GM23338 (cell line): ENCODE measurements at regions not wholly inside any gene's neighbourhood (a gene's known extent, or its start where the extent isn't known, plus 50 kb on each side); places are given as distances from the start of the nearest gene placed in this dataset.

Experiments
- ATAC-seq: fragments of 200-7000 bp; cut with Tn5 transposase; 3 replicates; pipeline ENCODE4 v1.9.1; 2020
- DNase-seq: peaks from one replicate; pipeline ENCODE4 v3.0.0-alpha.2; 2015; ENCODE audit warnings: low spot score
- H2AFZ ChIP-seq: fragments of 200-600 bp; sonication (generic); 2 replicates; pipeline ENCODE4 v1.8.0; 2016; ENCODE audit warnings: antibody characterized with exemption, mild to moderate bottlenecking, moderate library complexity
- H3F3A ChIP-seq: fragments of 200-600 bp; sonication (generic); replicated peaks from 2 replicates; pipeline ENCODE4 v1.8.0; 2017; ENCODE audit warnings: antibody characterized with exemption, mixed run types, low read depth
- H3K27ac ChIP-seq: fragments of 200-600 bp; sonication (generic); 2 replicates; pipeline ENCODE4 v1.6.1; 2016; ENCODE audit warnings: low read depth
- H3K27me3 ChIP-seq: fragments of 200-600 bp; sonication (generic); 2 replicates; pipeline ENCODE4 v1.8.0; 2016; ENCODE audit warnings: mild to moderate bottlenecking, mixed run types, moderate library complexity; ENCODE audit not compliant: insufficient read depth
- H3K36me3 ChIP-seq: fragments of 200-600 bp; sonication (generic); 2 replicates; pipeline ENCODE4 v1.8.0; 2016; ENCODE audit warnings: mild to moderate bottlenecking; ENCODE audit not compliant: insufficient read depth
- H3K4me1 ChIP-seq: fragments of 200-600 bp; sonication (generic); 2 replicates; pipeline ENCODE4 v1.8.0; 2016; ENCODE audit warnings: mild to moderate bottlenecking, moderate library complexity; ENCODE audit not compliant: insufficient read depth
- H3K4me2 ChIP-seq: fragments of 200-600 bp; sonication (generic); 2 replicates; pipeline ENCODE4 v1.7.1; 2017; ENCODE audit warnings: mixed run types
- H3K4me3 ChIP-seq: fragments of 200-600 bp; sonication (generic); 2 replicates; pipeline ENCODE4 v1.6.1; 2016; ENCODE audit warnings: mixed run types
- H3K79me2 ChIP-seq: fragments of 200-600 bp; sonication (generic); replicated peaks from 2 replicates; pipeline ENCODE4 v1.8.0; 2017; ENCODE audit warnings: mild to moderate bottlenecking; ENCODE audit not compliant: insufficient read depth
- H3K9me2 ChIP-seq: fragments of 200-600 bp; sonication (generic); 2 replicates; pipeline ENCODE4 v1.8.0; 2017; ENCODE audit not compliant: insufficient read depth
- H4K20me1 ChIP-seq: fragments of 200-600 bp; sonication (generic); replicated peaks from 2 replicates; pipeline ENCODE4 v1.8.0; 2017; ENCODE audit warnings: mild to moderate bottlenecking; ENCODE audit not compliant: insufficient read depth
- H3K27ac Mint-ChIP-seq: 2 replicates; pipeline ENCODE4 v1.8.0; 2020; ENCODE audit warnings: inconsistent platforms, mild to moderate bottlenecking, moderate library complexity, mixed read lengths
- H3K27me3 Mint-ChIP-seq: 3 replicates; pipeline ENCODE4 v1.8.0; 2022; ENCODE audit warnings: low read depth, mild to moderate bottlenecking, moderate library complexity, mixed read lengths, inconsistent platforms; ENCODE audit not compliant: insufficient read depth, poor library complexity
- H3K36me3 Mint-ChIP-seq: 3 replicates; pipeline ENCODE4 v1.8.0; 2021; ENCODE audit warnings: low read depth, mild to moderate bottlenecking, inconsistent platforms, moderate library complexity, mixed read lengths
- H3K4me1 Mint-ChIP-seq: 3 replicates; pipeline ENCODE4 v1.8.0; 2020; ENCODE audit warnings: mild to moderate bottlenecking, inconsistent platforms, mixed read lengths
- H3K4me3 Mint-ChIP-seq: 3 replicates; pipeline ENCODE4 v1.8.0; 2021; ENCODE audit warnings: moderate library complexity, mild to moderate bottlenecking, inconsistent platforms, mixed read lengths
- H3K9me3 Mint-ChIP-seq: 3 replicates; pipeline ENCODE4 v1.8.0; 2020; ENCODE audit warnings: moderate library complexity, mild to moderate bottlenecking, inconsistent platforms, mixed read lengths
- EZH2 ChIP-seq: fragments of 200-600 bp; sonication (generic); IDR thresholded peaks from one replicate; pipeline ENCODE4 v1.8.0; 2017; ENCODE audit warnings: antibody characterized with exemption, mild to moderate bottlenecking, low read depth; ENCODE audit not compliant: unreplicated experiment
- EZH2phosphoT487 ChIP-seq: fragments of 200-600 bp; sonication (generic); IDR thresholded peaks from one replicate; pipeline ENCODE4 v1.8.1; 2018; ENCODE audit warnings: antibody characterized with exemption; ENCODE audit not compliant: unreplicated experiment
- JUNB ChIP-seq: IDR thresholded peaks from one replicate; pipeline ENCODE4 v1.6.1; 2016; ENCODE audit warnings: antibody characterized with exemption; ENCODE audit not compliant: unreplicated experiment
- NANOG ChIP-seq: IDR thresholded peaks from 2 replicates; pipeline ENCODE4 v1.6.1; 2016; ENCODE audit warnings: antibody characterized with exemption, borderline replicate concordance
- ZNF114 ChIP-seq: fragments of 250-450 bp; sonication (Bioruptor Pico); IDR thresholded peaks from 2 replicates; pipeline ENCODE4 v1.5.0; 2020; ENCODE audit warnings: mild to moderate bottlenecking, moderate library complexity
- ZNF462 ChIP-seq: fragments of 250-450 bp; sonication (Bioruptor Pico); IDR thresholded peaks from 2 replicates; pipeline ENCODE4 v1.5.0; 2020; ENCODE audit warnings: mild to moderate bottlenecking, moderate library complexity
- TF ChIP-seq, protein P1 (sequence below), 2 experiments: fragments of 200-600 bp in 1 of 2; sonication (generic) in 1 of 2; conservative IDR thresholded peaks; 2 replicates each; pipeline versions ENCODE4 v1.5.1 to v1.6.1; 2016 to 2017; ENCODE audit warnings: antibody characterized with exemption in 2 of 2, low read depth in 2 of 2, mild to moderate bottlenecking in 2 of 2, moderate library complexity in 1 of 2
- TF ChIP-seq, protein P2 (sequence below): IDR thresholded peaks from one replicate; pipeline ENCODE4 v1.6.1; 2018; ENCODE audit warnings: antibody characterized with exemption; ENCODE audit not compliant: unreplicated experiment

DNA sequence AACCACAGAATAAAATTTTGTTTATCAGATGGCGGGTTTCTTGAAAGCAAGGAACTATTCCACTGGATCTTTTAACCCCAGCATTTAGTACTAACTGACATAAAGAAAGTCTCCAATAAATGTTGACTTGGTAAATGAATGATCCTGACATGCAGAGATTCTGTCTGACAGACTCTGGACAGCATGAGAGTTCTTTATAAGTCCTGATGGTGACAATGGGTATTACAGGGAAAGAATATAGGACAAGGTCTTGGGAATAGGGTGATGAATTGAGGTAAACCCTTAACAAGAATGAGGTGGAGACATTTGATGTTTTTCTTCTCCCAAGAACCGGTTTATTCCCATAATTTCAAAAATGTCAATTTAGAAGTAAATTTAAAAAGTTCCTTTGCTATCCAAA, 453.9 kb downstream of the TUSC1 start:
- H3K36me3 Mint-ChIP-seq = peaks cover 32% of the 10 kb centered on the region
- no peak overlapping the region for H3K27ac ChIP-seq
- H3K4me2 ChIP-seq = no peak overlapping the region
- ATAC-seq = no peak
- H3K79me2 ChIP-seq = no peaks in the 10 kb centered on the region
- peaks cover 29% of the 10 kb centered on the region for H3K9me3 Mint-ChIP-seq
- no peaks in the 10 kb centered on the region for H4K20me1 ChIP-seq
- H3K4me1 ChIP-seq = no peaks in the 10 kb centered on the region
- TF ChIP-seq, protein P1, sequence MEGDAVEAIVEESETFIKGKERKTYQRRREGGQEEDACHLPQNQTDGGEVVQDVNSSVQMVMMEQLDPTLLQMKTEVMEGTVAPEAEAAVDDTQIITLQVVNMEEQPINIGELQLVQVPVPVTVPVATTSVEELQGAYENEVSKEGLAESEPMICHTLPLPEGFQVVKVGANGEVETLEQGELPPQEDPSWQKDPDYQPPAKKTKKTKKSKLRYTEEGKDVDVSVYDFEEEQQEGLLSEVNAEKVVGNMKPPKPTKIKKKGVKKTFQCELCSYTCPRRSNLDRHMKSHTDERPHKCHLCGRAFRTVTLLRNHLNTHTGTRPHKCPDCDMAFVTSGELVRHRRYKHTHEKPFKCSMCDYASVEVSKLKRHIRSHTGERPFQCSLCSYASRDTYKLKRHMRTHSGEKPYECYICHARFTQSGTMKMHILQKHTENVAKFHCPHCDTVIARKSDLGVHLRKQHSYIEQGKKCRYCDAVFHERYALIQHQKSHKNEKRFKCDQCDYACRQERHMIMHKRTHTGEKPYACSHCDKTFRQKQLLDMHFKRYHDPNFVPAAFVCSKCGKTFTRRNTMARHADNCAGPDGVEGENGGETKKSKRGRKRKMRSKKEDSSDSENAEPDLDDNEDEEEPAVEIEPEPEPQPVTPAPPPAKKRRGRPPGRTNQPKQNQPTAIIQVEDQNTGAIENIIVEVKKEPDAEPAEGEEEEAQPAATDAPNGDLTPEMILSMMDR (conservative IDR thresholded peaks at IDR 0.05; ENCODE audit: low read depth in 2 of 2) = peak in 1 of 2 experiments; percentile 38; a peak in 1 of 4 replicates
- TF ChIP-seq EZH2 = no peak
- TF ChIP-seq ZNF462 (CRISPR knock-in tag) = no peak
- no peak for TF ChIP-seq EZH2phosphoT487
- TF ChIP-seq JUNB = no peak
- TF ChIP-seq NANOG = no peak
- TF ChIP-seq, protein P2, sequence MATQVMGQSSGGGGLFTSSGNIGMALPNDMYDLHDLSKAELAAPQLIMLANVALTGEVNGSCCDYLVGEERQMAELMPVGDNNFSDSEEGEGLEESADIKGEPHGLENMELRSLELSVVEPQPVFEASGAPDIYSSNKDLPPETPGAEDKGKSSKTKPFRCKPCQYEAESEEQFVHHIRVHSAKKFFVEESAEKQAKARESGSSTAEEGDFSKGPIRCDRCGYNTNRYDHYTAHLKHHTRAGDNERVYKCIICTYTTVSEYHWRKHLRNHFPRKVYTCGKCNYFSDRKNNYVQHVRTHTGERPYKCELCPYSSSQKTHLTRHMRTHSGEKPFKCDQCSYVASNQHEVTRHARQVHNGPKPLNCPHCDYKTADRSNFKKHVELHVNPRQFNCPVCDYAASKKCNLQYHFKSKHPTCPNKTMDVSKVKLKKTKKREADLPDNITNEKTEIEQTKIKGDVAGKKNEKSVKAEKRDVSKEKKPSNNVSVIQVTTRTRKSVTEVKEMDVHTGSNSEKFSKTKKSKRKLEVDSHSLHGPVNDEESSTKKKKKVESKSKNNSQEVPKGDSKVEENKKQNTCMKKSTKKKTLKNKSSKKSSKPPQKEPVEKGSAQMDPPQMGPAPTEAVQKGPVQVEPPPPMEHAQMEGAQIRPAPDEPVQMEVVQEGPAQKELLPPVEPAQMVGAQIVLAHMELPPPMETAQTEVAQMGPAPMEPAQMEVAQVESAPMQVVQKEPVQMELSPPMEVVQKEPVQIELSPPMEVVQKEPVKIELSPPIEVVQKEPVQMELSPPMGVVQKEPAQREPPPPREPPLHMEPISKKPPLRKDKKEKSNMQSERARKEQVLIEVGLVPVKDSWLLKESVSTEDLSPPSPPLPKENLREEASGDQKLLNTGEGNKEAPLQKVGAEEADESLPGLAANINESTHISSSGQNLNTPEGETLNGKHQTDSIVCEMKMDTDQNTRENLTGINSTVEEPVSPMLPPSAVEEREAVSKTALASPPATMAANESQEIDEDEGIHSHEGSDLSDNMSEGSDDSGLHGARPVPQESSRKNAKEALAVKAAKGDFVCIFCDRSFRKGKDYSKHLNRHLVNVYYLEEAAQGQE = no peak
- TF ChIP-seq ZNF114 (CRISPR knock-in tag) = no peak
- H3K4me3 ChIP-seq = no peak overlapping the region
- no peaks in the 10 kb centered on the region for H3K27me3 ChIP-seq
- H3K36me3 ChIP-seq = no peaks in the 10 kb centered on the region
- peak; percentile 44 for DNase-seq
- H3F3A ChIP-seq = no peaks in the 10 kb centered on the region
- peaks cover 3% of the 10 kb centered on the region; the same call in 1 of the 3 replicates for H3K4me1 Mint-ChIP-seq
- no peaks in the 10 kb centered on the region for H3K27me3 Mint-ChIP-seq
- no peaks in the 10 kb centered on the region for H3K9me2 ChIP-seq
- H3K4me3 Mint-ChIP-seq = no peak overlapping the region
- H2AFZ ChIP-seq = no peak overlapping the region
- no peak overlapping the region for H3K27ac Mint-ChIP-seq
